Spleen (tissue), 11 donors: ENCODE measurements at regions not wholly inside any gene's neighbourhood (a gene's known extent, or its start where the extent isn't known, plus 50 kb on each side); places are given as distances from the start of the nearest gene placed in this dataset.

Experiments
- DNase-seq: peaks from one replicate; pipeline ENCODE4 v3.0.0-alpha.2; 2020
- H3K27ac ChIP-seq, 8 donors: fragments of 200-600 bp; sonication (generic) in 7 of 8; 1 replicate in 4 of 8; 2 replicates in 4 of 8; pipeline versions ENCODE4 v1.5.0 to v1.8.0; 2016 to 2021; ENCODE audit warnings: inconsistent platforms in 4 of 8, mild to moderate bottlenecking in 4 of 8, moderate library complexity in 1 of 8
- H3K27me3 ChIP-seq, 7 donors: fragments of 200-600 bp; sonication (generic) in 6 of 7; replicated peaks in 1 of 7; 1 replicate in 4 of 7; 2 replicates in 3 of 7; pipeline versions ENCODE4 v1.5.0 to v1.8.0; 2016 to 2021; ENCODE audit warnings: inconsistent platforms in 3 of 7, mild to moderate bottlenecking in 1 of 7
- H3K36me3 ChIP-seq, 6 donors: fragments of 200-600 bp; sonication (generic) in 5 of 6; 1 replicate in 4 of 6; 2 replicates in 2 of 6; pipeline versions ENCODE4 v1.5.0 to v1.8.0; 2016 to 2021; ENCODE audit warnings: inconsistent platforms in 2 of 6
- H3K4me1 ChIP-seq, 6 donors: fragments of 200-600 bp; sonication (generic) in 5 of 6; 1 replicate in 3 of 6; 2 replicates in 3 of 6; pipeline versions ENCODE4 v1.5.0 to v1.8.0; 2016 to 2021; ENCODE audit warnings: inconsistent platforms in 3 of 6
- H3K4me3 ChIP-seq, 8 donors: fragments of 200-600 bp; sonication (generic) in 7 of 8; 1 replicate in 4 of 8; 2 replicates in 4 of 8; pipeline versions ENCODE4 v1.5.0 to v1.8.0; 2016 to 2021; ENCODE audit warnings: inconsistent platforms in 4 of 8, mild to moderate bottlenecking in 4 of 8, moderate library complexity in 2 of 8
- H3K9me3 ChIP-seq, 8 donors: fragments of 200-600 bp; sonication (generic) in 7 of 8; 1 replicate in 4 of 8; 2 replicates in 4 of 8; pipeline versions ENCODE4 v1.5.0 to v1.8.0; 2016 to 2021; ENCODE audit warnings: inconsistent platforms in 4 of 8
- POLR2A ChIP-seq, 3 donors: fragments of 450-650 bp; IDR thresholded peaks; one replicate each; pipeline ENCODE4 v1.5.1; 2017; ENCODE audit warnings: antibody characterized with exemption in 3 of 3, mild to moderate bottlenecking in 1 of 3
- POLR2AphosphoS5 ChIP-seq, 3 donors: sonication (generic); formaldehyde crosslinking; IDR thresholded peaks; one replicate each; pipeline ENCODE4 v1.5.1; 2017; ENCODE audit warnings: antibody characterized with exemption in 3 of 3
- WGBS, 5 donors: extraction: QIAGEN DNeasy Blood & Tissue Kit in 3 of 5; methylation state at CpG; one replicate each; pipeline versions ENCODE4 v1.1.5 to v1.1.7; 2013 to 2018; 5-methylcytosine and 5-hydroxymethylcytosine counted together
- intact Hi-C: fragments of 100-400 bp; cut with DNase I; formaldehyde crosslinking; loops from one replicate; pipeline ENCODE4 v1.15.0; 2023; ENCODE audit warnings: low total_unique reads
- TF ChIP-seq, protein P1 (sequence below), 11 experiments: fragments of 200-600 bp in 7 of 11; fragments of 450-650 bp in 4 of 11; sonication (generic) in 4 of 11; IDR thresholded peaks in 8 of 11; conservative IDR thresholded peaks in 3 of 11; 1 replicate in 7 of 11; 2 replicates in 4 of 11; pipeline versions ENCODE4 v1.4.0 to v1.8.0; 2016 to 2021; ENCODE audit warnings: antibody characterized with exemption in 11 of 11, inconsistent platforms in 4 of 11, mild to moderate bottlenecking in 1 of 11
- donor health status: healthy with polysubstance abuse.
- donor health status: DM: no; HTN: no; CAD: no; lungs with moderate emphysema.
- donor health status: DM: no; HTN: no; CAD: no.
- donor health status: Bipolar disorder and iron deficiency.
- donor health status: healthy.
- donor health status: DM: no; HTN: no; CAD: no.
- donor health status: DM: yes; HTN: yes; CAD: no.

DNA sequence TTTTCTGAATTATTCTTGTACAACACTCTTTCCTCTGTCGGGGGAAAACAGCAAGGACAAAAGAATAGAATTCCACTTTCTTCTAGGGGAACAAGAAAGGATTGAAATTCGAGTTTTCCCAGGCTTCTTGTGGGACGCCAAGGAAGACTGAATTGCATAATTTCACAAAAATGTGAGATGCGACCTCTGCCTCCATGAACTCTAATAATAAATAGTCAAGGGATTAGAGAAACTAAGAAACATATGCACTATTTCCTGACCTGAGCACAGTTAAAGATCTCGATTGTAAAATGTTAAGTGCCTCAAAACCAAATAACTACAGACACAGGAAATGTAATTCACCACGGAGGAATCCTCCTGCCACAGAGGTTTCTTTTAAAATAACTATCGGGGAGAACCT lies 117.3 kb upstream of the MARK1 start:
- TF ChIP-seq POLR2AphosphoS5 (IDR thresholded peaks at IDR 0.05) = no peak
- no peak for TF ChIP-seq POLR2A (IDR thresholded peaks at IDR 0.05)
- TF ChIP-seq, protein P1, sequence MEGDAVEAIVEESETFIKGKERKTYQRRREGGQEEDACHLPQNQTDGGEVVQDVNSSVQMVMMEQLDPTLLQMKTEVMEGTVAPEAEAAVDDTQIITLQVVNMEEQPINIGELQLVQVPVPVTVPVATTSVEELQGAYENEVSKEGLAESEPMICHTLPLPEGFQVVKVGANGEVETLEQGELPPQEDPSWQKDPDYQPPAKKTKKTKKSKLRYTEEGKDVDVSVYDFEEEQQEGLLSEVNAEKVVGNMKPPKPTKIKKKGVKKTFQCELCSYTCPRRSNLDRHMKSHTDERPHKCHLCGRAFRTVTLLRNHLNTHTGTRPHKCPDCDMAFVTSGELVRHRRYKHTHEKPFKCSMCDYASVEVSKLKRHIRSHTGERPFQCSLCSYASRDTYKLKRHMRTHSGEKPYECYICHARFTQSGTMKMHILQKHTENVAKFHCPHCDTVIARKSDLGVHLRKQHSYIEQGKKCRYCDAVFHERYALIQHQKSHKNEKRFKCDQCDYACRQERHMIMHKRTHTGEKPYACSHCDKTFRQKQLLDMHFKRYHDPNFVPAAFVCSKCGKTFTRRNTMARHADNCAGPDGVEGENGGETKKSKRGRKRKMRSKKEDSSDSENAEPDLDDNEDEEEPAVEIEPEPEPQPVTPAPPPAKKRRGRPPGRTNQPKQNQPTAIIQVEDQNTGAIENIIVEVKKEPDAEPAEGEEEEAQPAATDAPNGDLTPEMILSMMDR (IDR thresholded peaks at IDR 0.05 in 8 of 11, conservative IDR thresholded peaks at IDR 0.05 in 3 of 11) = no peak
- no peak overlapping the region for H3K4me3 ChIP-seq
- H3K27ac ChIP-seq = no peak overlapping the region
- intact Hi-C loops = no loop called here
- no peaks in the 10 kb centered on the region for H3K9me3 ChIP-seq
- no peak for DNase-seq
- WGBS, 5 donors = 37 to 48% (median 41%) methylated on average over 7 of the region's 7 CpGs
- H3K36me3 ChIP-seq = no peaks in the 10 kb centered on the region
- peaks cover 0 to 7% (median 0%) of the 10 kb centered on the region in 7 donors for H3K27me3 ChIP-seq
- no peaks in the 10 kb centered on the region for H3K4me1 ChIP-seq

DNA sequence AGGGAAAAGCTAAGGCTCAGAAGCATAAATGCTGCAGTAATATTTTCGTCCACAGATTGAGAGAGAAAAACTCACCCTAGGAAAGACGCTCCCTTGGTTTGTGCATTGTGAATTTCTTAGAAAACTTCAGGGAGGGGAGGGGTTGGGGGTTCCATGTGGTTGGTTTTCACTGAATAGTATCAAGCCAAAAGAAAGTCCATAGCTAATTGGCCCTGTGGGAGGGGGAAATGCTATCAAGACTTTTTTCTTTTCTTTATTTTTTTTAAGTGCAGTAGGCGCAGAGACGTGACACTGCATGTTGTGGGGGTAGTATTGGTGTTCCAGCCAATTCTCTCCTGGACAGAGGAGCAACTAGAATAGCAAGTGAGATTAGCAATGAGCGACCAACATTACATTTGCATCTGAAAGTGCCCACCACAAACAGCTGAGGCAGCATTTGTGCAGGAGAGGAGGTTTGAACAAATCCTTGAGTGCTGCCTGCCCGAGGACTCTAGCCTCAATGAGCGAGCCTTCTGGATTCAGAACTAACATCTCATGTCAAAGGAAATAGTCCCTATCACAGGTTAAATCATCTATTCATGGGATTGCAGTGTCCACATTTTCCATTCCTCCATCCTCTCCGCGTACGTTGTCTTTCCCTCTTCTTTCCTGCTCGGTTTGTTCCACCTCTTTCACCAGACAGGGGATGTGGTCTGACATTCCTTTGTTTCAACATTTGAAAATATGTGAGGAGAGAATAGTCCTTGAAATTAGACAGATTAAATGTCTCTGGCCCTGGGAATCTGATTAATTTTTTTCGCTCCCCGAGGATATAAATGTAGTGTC lies 118.0 kb upstream of the MARK1 start:
- H3K27ac ChIP-seq = no peak overlapping the region
- no peak overlapping the region for H3K4me3 ChIP-seq
- H3K27me3 ChIP-seq = peaks cover 0 to 7% (median 0%) of the 10 kb centered on the region in 7 donors
- 69 to 78% (median 73%) methylated on average over 13 of the region's 13 CpGs for WGBS, 5 donors
- intact Hi-C loops = no loop called here
- H3K9me3 ChIP-seq = no peaks in the 10 kb centered on the region
- no peak for DNase-seq
- H3K4me1 ChIP-seq = no peaks in the 10 kb centered on the region
- TF ChIP-seq POLR2AphosphoS5 (IDR thresholded peaks at IDR 0.05) = no peak
- H3K36me3 ChIP-seq = no peaks in the 10 kb centered on the region

DNA sequence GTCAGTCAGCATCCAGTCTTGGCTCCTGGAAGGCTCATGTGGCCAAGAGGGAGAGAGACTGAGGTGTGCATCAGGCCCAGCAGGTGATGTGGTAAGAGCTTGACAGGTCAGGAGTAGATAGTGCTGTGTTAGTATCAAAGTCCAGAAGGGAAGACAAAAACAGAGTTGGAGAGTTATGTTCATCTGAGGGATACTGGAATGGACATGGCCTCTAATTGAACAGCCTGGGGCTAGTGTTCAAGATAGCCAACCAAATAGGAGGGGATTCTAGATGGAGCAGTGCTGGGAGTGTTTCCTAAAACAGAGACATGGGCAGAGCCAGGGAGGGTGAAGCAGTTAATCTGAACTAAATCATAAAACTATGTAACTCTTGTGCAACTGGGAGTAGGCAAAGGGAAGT lies 120.7 kb upstream of the MARK1 start:
- H3K4me1 ChIP-seq = no peaks in the 10 kb centered on the region
- intact Hi-C loops = no loop called here

DNA sequence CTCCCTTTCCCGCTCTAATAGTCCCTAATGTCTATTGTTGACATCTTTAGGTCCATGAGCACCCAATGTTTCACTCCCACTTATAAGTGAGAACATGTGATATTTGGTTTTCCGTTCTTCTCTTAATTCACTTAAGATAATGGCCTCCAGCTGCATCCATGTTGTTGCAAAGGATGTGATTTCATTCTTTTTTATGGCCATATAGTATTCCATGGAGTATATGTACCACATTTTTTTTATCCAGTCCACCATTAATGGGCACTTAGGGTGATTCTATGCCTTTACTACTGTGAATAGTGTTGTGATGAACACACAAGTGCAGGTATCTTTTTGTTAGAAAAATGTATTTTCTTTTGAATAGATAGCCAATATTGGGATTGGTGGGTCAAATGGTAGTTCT lies 126.0 kb upstream of the RAB3GAP2 start:
- Histone ChIP-seq H3K27ac (no peak overlapping the region), H3K4me1 (no peaks in the 10 kb centered on the region), H3K9me3 (no peaks in the 10 kb centered on the region), H3K4me3 (no peak overlapping the region), H3K27me3 (peaks cover 0 to 6% (median 0%) of the 10 kb centered on the region in 7 donors), H3K36me3 (no peaks in the 10 kb centered on the region)
- TF ChIP-seq POLR2AphosphoS5 (IDR thresholded peaks at IDR 0.05) (no peak), POLR2A (IDR thresholded peaks at IDR 0.05) (no peak)
- TF ChIP-seq, protein P1 (IDR thresholded peaks at IDR 0.05 in 8 of 11, conservative IDR thresholded peaks at IDR 0.05 in 3 of 11) = no peak
- 82 to 96% (median 87%) methylated on average over 2 of the region's 2 CpGs for WGBS, 5 donors
- intact Hi-C loops = no loop called here
- no peak for DNase-seq

More for the DNA sequence above, 120.7 kb upstream of the MARK1 start:
- Histone ChIP-seq H3K27me3 (peaks cover 0 to 18% (median 0%) of the 10 kb centered on the region in 7 donors), H3K27ac (no peak overlapping the region), H3K36me3 (no peaks in the 10 kb centered on the region), H3K9me3 (no peaks in the 10 kb centered on the region), H3K4me3 (no peak overlapping the region)
- no peak for TF ChIP-seq POLR2A (IDR thresholded peaks at IDR 0.05)
- TF ChIP-seq POLR2AphosphoS5 (IDR thresholded peaks at IDR 0.05) = no peak
- TF ChIP-seq, protein P1 (IDR thresholded peaks at IDR 0.05 in 8 of 11, conservative IDR thresholded peaks at IDR 0.05 in 3 of 11) = no peak
- DNase-seq = no peak
